ENCODE measurements at regions not wholly inside any gene's neighbourhood (a gene's known extent, or its start where the extent isn't known, plus 50 kb on each side); places are given as distances from the start of the nearest gene placed in this dataset.

- no peak for DNase-seq
Observed at GRCh38 chr15:47398132-47398531, 319.2 kb upstream of the SEMA6D start.

- no peak for DNase-seq
Observed at GRCh38 chr15:47398594-47398993, 318.7 kb upstream of the SEMA6D start.

GRCh38 chr15:47399100-47399499 is 318.2 kb upstream of the SEMA6D start:
- no peak for DNase-seq

GRCh38 chr15:47400603-47401002 is 316.7 kb upstream of the SEMA6D start:
- no peak for DNase-seq

DNA sequence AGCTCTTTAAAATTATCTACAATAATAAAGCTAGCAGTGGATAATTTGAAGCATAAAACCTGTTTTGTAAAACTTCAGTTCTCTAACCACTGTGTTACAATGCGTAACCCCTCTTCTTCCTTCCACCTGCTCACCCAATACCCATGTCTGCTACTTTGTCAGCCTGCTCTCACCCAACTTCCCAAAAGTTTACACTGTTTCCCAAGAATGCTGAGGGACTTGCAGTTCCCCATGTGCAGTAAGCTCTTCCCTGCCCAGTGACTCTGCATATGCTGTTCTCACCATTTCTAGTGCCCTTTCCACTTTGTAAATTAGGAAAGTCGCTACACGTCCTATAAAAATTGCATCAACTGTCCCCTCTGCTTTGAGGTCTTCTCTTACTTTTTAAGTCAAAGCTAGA is 315.9 kb upstream of the SEMA6D start:
- DNase-seq, result no peak

DNA sequence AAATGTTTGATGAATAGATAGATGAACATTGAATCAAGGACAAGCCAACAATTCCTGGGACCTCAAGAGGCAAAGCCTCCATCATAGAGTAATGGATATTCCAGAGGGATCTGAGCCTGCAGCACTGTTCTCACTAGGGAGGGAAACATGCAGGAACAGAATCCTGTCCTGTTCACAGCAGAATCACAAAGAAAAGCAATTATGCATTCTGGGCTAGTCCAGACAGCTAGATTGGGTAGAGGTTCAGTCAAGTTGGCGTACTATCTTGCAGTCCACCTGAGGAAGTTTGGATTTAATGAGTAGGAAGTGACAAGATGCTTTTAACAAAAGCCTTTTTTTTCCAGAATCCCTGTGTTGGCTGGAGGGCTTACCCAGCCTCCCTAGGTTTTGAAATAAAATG is 314.5 kb upstream of the SEMA6D start:
- DNase-seq, result no peak

DNA sequence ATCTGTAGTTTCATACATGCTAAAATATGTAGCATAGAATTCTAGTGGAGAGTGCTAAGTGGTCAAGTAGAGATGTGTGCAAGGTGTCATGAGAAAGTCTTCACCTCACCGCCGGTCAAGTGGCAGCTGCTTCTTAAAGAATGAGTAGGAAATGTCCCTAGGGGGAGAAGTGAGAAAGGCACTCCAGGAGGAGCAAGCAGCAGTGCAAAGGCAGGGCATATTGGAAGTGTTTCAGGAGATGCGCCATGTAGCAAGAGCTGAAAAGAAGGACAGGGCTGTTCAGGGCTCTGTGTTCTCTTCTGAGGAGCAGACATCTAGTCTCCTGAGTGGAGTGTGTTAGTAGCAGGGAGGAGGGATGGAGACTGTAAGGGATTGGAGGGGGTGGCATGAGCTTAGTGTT is 312.4 kb upstream of the SEMA6D start:
- no peak for DNase-seq

GRCh38 chr15:47405365-47406162 is 311.7 kb upstream of the SEMA6D start:
- DNase-seq, result no peak

- DNase-seq, result no peak
Observed at GRCh38 chr15:47407692-47408091, 309.6 kb upstream of the SEMA6D start.

DNA sequence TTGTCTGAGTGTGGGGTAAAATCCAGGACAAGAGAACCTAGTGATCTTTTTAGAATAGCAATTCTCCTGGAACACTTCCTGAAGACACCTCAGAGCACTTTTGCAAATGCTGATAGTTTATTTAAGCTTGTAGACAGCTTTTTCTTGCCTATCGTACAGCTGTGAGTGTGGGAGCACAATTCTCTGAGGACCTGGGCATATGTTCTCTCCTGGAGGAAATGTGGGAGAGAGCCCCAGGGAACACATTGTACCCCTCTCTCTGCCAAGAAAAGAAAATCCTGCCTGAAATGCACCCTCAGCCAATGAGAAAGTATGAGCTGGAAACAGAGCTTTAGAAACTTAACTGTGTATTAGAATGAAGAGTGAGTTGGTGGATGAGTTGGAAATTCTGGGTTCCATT is 308.3 kb upstream of the SEMA6D start:
- DNase-seq, result no peak

DNA sequence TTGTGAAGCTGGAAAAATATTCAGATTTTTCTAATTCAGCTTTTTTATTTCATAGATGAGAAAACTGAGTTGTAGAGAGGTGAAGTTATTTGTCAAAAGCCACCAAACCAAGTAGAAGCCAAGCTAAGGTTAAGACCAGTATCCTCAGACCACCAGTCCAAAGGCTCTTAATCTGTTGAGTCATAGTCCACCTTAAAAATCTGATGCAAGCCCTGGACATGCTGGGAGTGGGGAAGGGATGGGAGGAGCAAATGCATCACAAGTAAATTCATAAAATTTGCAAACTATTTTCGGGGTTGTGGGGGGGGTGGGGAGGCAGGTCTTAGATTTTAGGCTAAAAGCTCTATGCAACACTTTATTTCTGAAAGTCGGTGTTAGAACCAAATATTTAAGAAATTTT is 307.7 kb upstream of the SEMA6D start:
- DNase-seq, result no peak

DNA sequence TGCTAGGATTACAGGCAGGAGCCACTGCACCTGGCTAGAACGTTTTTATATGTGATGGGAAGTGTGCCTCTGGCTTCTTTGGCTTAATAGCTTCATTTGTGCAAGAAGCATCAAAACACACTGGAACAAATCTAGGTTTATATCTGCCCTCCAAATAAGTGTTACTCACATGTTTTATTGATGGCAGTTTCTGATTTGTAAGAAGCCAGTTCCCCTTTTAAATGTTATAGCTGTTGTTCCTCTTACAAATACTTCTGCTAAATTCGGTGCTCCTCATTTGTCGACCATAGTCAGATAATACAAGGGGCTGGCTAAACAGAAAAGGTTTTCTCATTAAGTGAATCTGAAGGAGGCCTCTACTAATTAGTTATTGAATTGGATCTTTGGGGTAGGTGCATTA is 307.1 kb upstream of the SEMA6D start:
- no peak for DNase-seq

DNA sequence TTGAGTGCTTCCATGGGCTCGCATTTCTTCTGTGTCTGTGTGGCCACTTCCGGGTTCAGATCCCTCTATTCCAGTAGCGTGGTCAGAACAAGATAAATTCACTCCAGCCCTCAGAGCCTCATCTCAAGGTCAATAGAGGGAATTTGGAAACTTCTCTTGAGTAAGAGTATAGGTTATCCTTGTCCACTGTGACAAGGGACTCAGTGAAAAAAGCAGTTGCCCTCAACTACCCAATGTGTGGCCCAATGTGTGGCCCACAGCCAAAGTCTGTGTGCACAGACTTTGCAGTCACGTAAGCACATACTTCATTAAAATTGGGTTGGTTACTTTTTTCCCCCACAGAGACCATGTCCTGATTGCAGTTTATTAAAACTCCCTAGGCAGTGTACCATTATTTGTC is 305.6 kb upstream of the SEMA6D start:
- DNase-seq, result no peak

- no peak for DNase-seq
Observed at GRCh38 chr15:47412136-47412535, 305.2 kb upstream of the SEMA6D start.

GRCh38 chr15:47412802-47413201 is 304.5 kb upstream of the SEMA6D start:
- no peak for DNase-seq

DNA sequence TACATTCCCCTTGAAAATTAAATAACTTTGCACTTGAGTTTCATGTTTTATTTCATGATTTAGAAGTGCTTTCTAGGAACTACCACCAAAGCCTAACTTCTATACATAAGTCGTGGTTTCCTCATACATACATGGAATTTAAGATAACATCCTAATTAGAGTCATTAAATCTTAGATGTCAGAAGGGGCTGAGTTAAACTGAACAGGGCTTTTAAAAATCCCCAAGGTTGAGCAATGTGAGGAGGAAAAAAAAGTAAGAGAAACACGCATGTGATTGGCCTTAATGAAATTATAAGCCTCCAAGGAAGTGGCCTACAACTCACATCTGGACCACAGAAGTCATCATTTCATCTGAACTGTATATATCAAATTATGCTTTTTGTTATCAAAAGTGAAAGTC is 303.1 kb upstream of the SEMA6D start:
- DNase-seq, result no peak

GRCh38 chr15:47415539-47415971 is 301.8 kb upstream of the SEMA6D start:
- DNase-seq, result peak; percentile 41

GRCh38 chr15:47422881-47423665 is 294.2 kb upstream of the SEMA6D start:
- DNase-seq, result peak; percentile 51

DNA sequence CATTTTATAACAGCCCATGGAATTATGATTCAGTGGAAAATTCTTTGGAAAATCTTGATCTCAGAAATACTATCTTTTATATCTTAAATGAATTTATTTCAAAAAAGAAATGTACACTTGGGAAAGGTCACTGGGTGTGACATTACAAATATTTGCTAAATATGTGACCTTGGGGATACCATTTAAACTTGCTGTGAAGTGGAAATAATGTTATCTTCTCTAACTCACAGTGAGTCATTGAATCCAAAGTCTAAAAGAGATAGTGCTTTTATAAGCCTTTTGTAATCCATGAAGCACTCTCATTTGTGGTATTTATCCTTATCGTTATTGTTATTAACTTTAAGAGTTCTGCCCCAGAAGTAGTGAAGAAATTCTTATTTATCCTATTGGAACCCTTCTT is 289.8 kb upstream of the SEMA6D start:
- DNase-seq, result no peak

DNA sequence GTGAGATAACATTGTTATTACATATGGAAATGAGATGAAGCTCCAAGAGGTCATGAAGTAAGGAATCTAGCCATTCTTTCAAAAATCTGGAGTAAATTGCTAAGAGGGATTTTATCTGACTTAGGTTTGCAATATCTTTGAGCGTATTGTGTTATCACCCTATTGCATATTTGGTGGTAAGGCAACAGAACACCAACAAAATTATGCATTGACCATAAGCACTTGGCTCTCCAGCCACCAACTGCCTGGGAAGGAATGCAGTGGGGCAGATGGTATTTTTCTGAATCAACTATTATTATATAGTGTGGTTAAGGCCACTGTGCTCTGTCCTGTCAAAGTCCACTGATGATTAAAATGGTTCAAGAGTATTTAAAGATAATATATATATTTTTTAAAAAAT is 287.9 kb upstream of the SEMA6D start:
- DNase-seq, result no peak

- peak; percentile 78 for DNase-seq
Observed at GRCh38 chr15:47431501-47431900, 285.8 kb upstream of the SEMA6D start.

DNA sequence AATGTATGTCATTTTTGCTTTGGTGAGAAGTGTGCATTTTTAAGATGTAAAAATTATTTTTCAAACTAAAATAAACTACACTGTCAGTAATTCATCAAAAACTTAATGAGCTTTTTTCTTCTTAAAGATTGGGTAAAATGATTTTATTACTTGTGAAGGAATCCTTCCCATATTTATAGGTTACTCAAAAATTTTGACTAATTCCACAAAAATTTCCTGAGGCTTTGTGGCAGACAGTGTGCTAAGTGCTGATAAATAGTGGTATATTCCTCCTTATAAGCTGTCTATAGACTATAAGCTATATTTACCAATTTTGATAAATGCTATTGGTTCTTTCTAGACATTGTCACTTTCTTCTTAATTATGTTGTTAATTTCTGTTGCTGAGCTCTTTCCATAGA is 284.5 kb upstream of the SEMA6D start:
- DNase-seq, result peak; percentile 56

GRCh38 chr15:47434596-47434995 is 282.7 kb upstream of the SEMA6D start:
- DNase-seq, result peak; percentile 45

DNA sequence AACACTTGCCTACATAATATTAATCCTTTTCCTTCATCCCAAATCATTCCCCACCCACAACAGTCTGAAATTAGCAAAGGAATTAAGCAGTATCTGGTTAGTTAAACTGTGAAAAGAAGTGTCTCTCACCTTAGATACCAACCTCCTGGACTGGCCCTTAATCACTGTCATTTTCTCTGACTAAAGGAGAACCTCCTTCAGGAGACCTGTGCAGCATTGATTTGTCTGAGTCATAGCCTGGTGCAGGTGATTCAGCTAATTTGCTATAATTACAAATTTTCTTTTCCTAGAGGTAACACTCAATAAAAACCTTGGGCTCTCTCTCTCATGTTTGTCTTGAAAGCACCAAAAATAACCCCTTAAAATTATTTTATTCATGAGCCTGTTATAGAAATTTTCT is 279.8 kb upstream of the SEMA6D start:
- no peak for DNase-seq
